GM12892 (cell line): ENCODE measurements at regions not wholly inside any gene's neighbourhood (a gene's known extent, or its start where the extent isn't known, plus 50 kb on each side); places are given as distances from the start of the nearest gene placed in this dataset.

ENCODE experiments used
- POLR2A ChIP-seq: IDR thresholded peaks from 2 replicates; pipeline ENCODE4 v1.6.1; 2011; ENCODE audit warnings: low read depth, low read length, control low read depth
- POLR2AphosphoS5 ChIP-seq: IDR thresholded peaks from 2 replicates; pipeline ENCODE4 v1.6.1; 2011; ENCODE audit warnings: low read depth, low read length, control low read depth

DNA sequence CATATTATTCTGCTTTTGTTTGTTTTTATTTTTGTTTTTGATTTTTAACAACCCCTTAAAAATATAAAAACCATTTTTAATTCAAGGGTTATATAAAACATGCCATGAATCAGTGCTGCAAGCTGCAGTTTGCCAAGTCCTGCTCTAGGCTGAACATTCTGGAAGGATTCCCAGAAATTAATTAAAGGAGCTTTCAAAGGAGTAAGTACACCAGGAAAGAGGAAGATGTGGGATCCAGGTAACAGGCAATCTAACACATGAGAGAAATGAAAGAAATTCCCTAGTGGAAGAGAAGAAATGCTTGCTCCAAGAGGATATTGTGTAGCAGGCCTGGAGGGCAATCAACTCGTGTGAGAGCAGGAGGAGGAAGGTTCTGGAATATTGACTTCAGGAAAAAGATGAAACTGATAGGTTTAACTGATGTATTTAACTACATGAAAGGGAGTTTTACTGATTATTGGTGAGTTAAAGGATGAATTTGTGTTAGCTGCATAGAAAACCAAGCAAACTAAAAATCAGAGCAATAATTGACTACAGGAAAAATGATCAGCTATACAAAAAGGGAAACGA, 146.0 kb upstream of the PHACTR1 start:
- TF ChIP-seq POLR2AphosphoS5 (no peak), POLR2A (no peak)
